ENCODE measurements at regions not wholly inside any gene's neighbourhood (a gene's known extent, or its start where the extent isn't known, plus 50 kb on each side); places are given as distances from the start of the nearest gene placed in this dataset.
"Not testable (repeated sequence)": the region's sequence is repeated elsewhere in the genome, so short reads cannot be mapped to it uniquely, and the experiment has no call there.

- H3K9me3 ChIP-seq (ENCODE audit: control insufficient read depth, low read length); H3K36me3 ChIP-seq (ENCODE audit: control insufficient read depth in 1 of 2, insufficient read depth in 2 of 2, low read depth in 1 of 2, low read length in 2 of 2); H3K4ac ChIP-seq (ENCODE audit: low read depth in 1 of 2, low read length in 2 of 2); H3K9ac ChIP-seq (ENCODE audit: low read length); H3K4me1 ChIP-seq (ENCODE audit: control insufficient read depth, insufficient read depth, low read depth, low read length); H2BK5ac ChIP-seq (ENCODE audit: low read depth, low read length, poor library complexity, severe bottlenecking); DNase-seq; H4K91ac ChIP-seq (ENCODE audit: low read length); H2BK15ac ChIP-seq (ENCODE audit: low read depth, poor library complexity, severe bottlenecking); H2BK120ac ChIP-seq (ENCODE audit: low read depth, low read length); H3K14ac ChIP-seq (ENCODE audit: low read length in 2 of 2); H2AFZ ChIP-seq (ENCODE audit: low read depth, low read length); H3K27ac ChIP-seq (ENCODE audit: low read length, poor library complexity, severe bottlenecking); H3K4me3 ChIP-seq (ENCODE audit: insufficient read depth in 1 of 2, low read depth in 1 of 2, low read length in 2 of 2); H2AK5ac ChIP-seq (ENCODE audit: low read length, severe bottlenecking); H3K27me3 ChIP-seq (ENCODE audit: control insufficient read depth in 1 of 2, insufficient read depth in 1 of 2, low read length in 2 of 2); H4K8ac ChIP-seq (ENCODE audit: low read length); H3K18ac ChIP-seq (ENCODE audit: low read depth in 1 of 2, low read length in 2 of 2); H3K79me1 ChIP-seq (replicated peaks; ENCODE audit: low read length, poor library complexity, severe bottlenecking); H2BK12ac ChIP-seq (ENCODE audit: low read length in 2 of 2); H3K4me2 ChIP-seq (ENCODE audit: low read length, poor library complexity, severe bottlenecking); H3K23ac ChIP-seq (ENCODE audit: low read length in 2 of 2): not testable (repeated sequence)
These were observed 94.5 kb upstream of the PLGLB2 start for GRCh38 chr2:87653373-87653772.

- H3K23ac ChIP-seq (ENCODE audit: low read length in 2 of 2); H2BK120ac ChIP-seq (ENCODE audit: low read depth, low read length); H2AFZ ChIP-seq (ENCODE audit: low read depth, low read length); H3K14ac ChIP-seq (ENCODE audit: low read length in 2 of 2); H3K79me1 ChIP-seq (replicated peaks; ENCODE audit: low read length, poor library complexity, severe bottlenecking); H3K36me3 ChIP-seq (ENCODE audit: control insufficient read depth in 1 of 2, insufficient read depth in 2 of 2, low read depth in 1 of 2, low read length in 2 of 2); H2BK5ac ChIP-seq (ENCODE audit: low read depth, low read length, poor library complexity, severe bottlenecking); H4K8ac ChIP-seq (ENCODE audit: low read length); H4K91ac ChIP-seq (ENCODE audit: low read length); H3K9ac ChIP-seq (ENCODE audit: low read length); H2BK15ac ChIP-seq (ENCODE audit: low read depth, poor library complexity, severe bottlenecking); H3K27me3 ChIP-seq (ENCODE audit: control insufficient read depth in 1 of 2, insufficient read depth in 1 of 2, low read length in 2 of 2); H3K4me1 ChIP-seq (ENCODE audit: control insufficient read depth, insufficient read depth, low read depth, low read length); H2BK12ac ChIP-seq (ENCODE audit: low read length in 2 of 2); H3K4me2 ChIP-seq (ENCODE audit: low read length, poor library complexity, severe bottlenecking); H3K27ac ChIP-seq (ENCODE audit: low read length, poor library complexity, severe bottlenecking); H3K4me3 ChIP-seq (ENCODE audit: insufficient read depth in 1 of 2, low read depth in 1 of 2, low read length in 2 of 2); H3K9me3 ChIP-seq (ENCODE audit: control insufficient read depth, low read length); H2AK5ac ChIP-seq (ENCODE audit: low read length, severe bottlenecking); H3K18ac ChIP-seq (ENCODE audit: low read depth in 1 of 2, low read length in 2 of 2); H3K4ac ChIP-seq (ENCODE audit: low read depth in 1 of 2, low read length in 2 of 2); DNase-seq: not testable (repeated sequence)
- WGBS: 100% methylated on average over 3 of the region's 7 CpGs
These were observed 93.6 kb upstream of the PLGLB2 start for GRCh38 chr2:87654136-87654814.

- not testable (repeated sequence) for H3K27me3 ChIP-seq (ENCODE audit: control insufficient read depth in 1 of 2, insufficient read depth in 1 of 2, low read length in 2 of 2); H3K27ac ChIP-seq (ENCODE audit: low read length, poor library complexity, severe bottlenecking); H2BK15ac ChIP-seq (ENCODE audit: low read depth, poor library complexity, severe bottlenecking); H3K23ac ChIP-seq (ENCODE audit: low read length in 2 of 2); H3K4me3 ChIP-seq (ENCODE audit: insufficient read depth in 1 of 2, low read depth in 1 of 2, low read length in 2 of 2); H3K4ac ChIP-seq (ENCODE audit: low read depth in 1 of 2, low read length in 2 of 2); H2BK12ac ChIP-seq (ENCODE audit: low read length in 2 of 2); H4K91ac ChIP-seq (ENCODE audit: low read length); H3K79me1 ChIP-seq (replicated peaks; ENCODE audit: low read length, poor library complexity, severe bottlenecking); H4K8ac ChIP-seq (ENCODE audit: low read length); H3K9ac ChIP-seq (ENCODE audit: low read length); H3K14ac ChIP-seq (ENCODE audit: low read length in 2 of 2); H3K4me1 ChIP-seq (ENCODE audit: control insufficient read depth, insufficient read depth, low read depth, low read length); DNase-seq; H3K4me2 ChIP-seq (ENCODE audit: low read length, poor library complexity, severe bottlenecking); H2BK5ac ChIP-seq (ENCODE audit: low read depth, low read length, poor library complexity, severe bottlenecking); H3K18ac ChIP-seq (ENCODE audit: low read depth in 1 of 2, low read length in 2 of 2); H3K36me3 ChIP-seq (ENCODE audit: control insufficient read depth in 1 of 2, insufficient read depth in 2 of 2, low read depth in 1 of 2, low read length in 2 of 2); H2AFZ ChIP-seq (ENCODE audit: low read depth, low read length); H2AK5ac ChIP-seq (ENCODE audit: low read length, severe bottlenecking); H2BK120ac ChIP-seq (ENCODE audit: low read depth, low read length); H3K9me3 ChIP-seq (ENCODE audit: control insufficient read depth, low read length)
- WGBS: no CpG with 5 or more reads among the region's 2 CpGs
These were observed 90.0 kb upstream of the PLGLB2 start for GRCh38 chr2:87657915-87658314.

GRCh38 chr2:87658357-87658756, 89.5 kb upstream of the PLGLB2 start:
- H3K23ac ChIP-seq (ENCODE audit: low read length in 2 of 2); H2BK120ac ChIP-seq (ENCODE audit: low read depth, low read length); H3K4ac ChIP-seq (ENCODE audit: low read depth in 1 of 2, low read length in 2 of 2); H3K79me1 ChIP-seq (replicated peaks; ENCODE audit: low read length, poor library complexity, severe bottlenecking); H4K91ac ChIP-seq (ENCODE audit: low read length); H4K8ac ChIP-seq (ENCODE audit: low read length); H2BK15ac ChIP-seq (ENCODE audit: low read depth, poor library complexity, severe bottlenecking); H3K27ac ChIP-seq (ENCODE audit: low read length, poor library complexity, severe bottlenecking); H3K9me3 ChIP-seq (ENCODE audit: control insufficient read depth, low read length); H2AK5ac ChIP-seq (ENCODE audit: low read length, severe bottlenecking); H3K9ac ChIP-seq (ENCODE audit: low read length); H3K4me2 ChIP-seq (ENCODE audit: low read length, poor library complexity, severe bottlenecking); H3K14ac ChIP-seq (ENCODE audit: low read length in 2 of 2); H3K4me1 ChIP-seq (ENCODE audit: control insufficient read depth, insufficient read depth, low read depth, low read length); H2BK12ac ChIP-seq (ENCODE audit: low read length in 2 of 2); H3K36me3 ChIP-seq (ENCODE audit: control insufficient read depth in 1 of 2, insufficient read depth in 2 of 2, low read depth in 1 of 2, low read length in 2 of 2); H2BK5ac ChIP-seq (ENCODE audit: low read depth, low read length, poor library complexity, severe bottlenecking); H2AFZ ChIP-seq (ENCODE audit: low read depth, low read length); H3K18ac ChIP-seq (ENCODE audit: low read depth in 1 of 2, low read length in 2 of 2); H3K27me3 ChIP-seq (ENCODE audit: control insufficient read depth in 1 of 2, insufficient read depth in 1 of 2, low read length in 2 of 2); DNase-seq; H3K4me3 ChIP-seq (ENCODE audit: insufficient read depth in 1 of 2, low read depth in 1 of 2, low read length in 2 of 2): not testable (repeated sequence)
- WGBS: no CpG with 5 or more reads among the region's 7 CpGs

Data from mesenchymal stem cell (in vitro differentiated cells and primary cell).